Trophoblast cell (in vitro differentiated cells and primary cell): ENCODE measurements at regions not wholly inside any gene's neighbourhood (a gene's known extent, or its start where the extent isn't known, plus 50 kb on each side); places are given as distances from the start of the nearest gene placed in this dataset.

Source experiments
- DNase-seq, 2 donors: peaks; one replicate each; pipeline ENCODE4 v3.0.0-alpha.2; 2016
- H2AFZ ChIP-seq: 2 replicates; pipeline ENCODE4 v1.6.1; 2013; ENCODE audit warnings: low read length, moderate library complexity, mild to moderate bottlenecking; ENCODE audit not compliant: insufficient read depth, poor library complexity
- H2AK5ac ChIP-seq: 2 replicates; pipeline ENCODE4 v1.6.1; 2013; ENCODE audit warnings: mild to moderate bottlenecking, low read length
- H2BK120ac ChIP-seq: 2 replicates; pipeline ENCODE4 v1.6.1; 2013; ENCODE audit warnings: low read length, mild to moderate bottlenecking, moderate library complexity; ENCODE audit not compliant: insufficient read depth, poor library complexity
- H2BK12ac ChIP-seq: 2 replicates; pipeline ENCODE4 v1.6.1; 2013; ENCODE audit warnings: mild to moderate bottlenecking, low read length, moderate library complexity
- H2BK5ac ChIP-seq: 2 replicates; pipeline ENCODE4 v1.6.1; 2013; ENCODE audit warnings: low read length, low read depth, moderate library complexity, mild to moderate bottlenecking; ENCODE audit not compliant: poor library complexity
- H3K14ac ChIP-seq: 2 replicates; pipeline ENCODE4 v1.6.1; 2013; ENCODE audit warnings: mild to moderate bottlenecking, low read length
- H3K18ac ChIP-seq: 2 replicates; pipeline ENCODE4 v1.6.1; 2013; ENCODE audit warnings: mild to moderate bottlenecking, low read length
- H3K23ac ChIP-seq: 2 replicates; pipeline ENCODE4 v1.6.1; 2013; ENCODE audit warnings: low read length
- H3K27ac ChIP-seq: 2 replicates; pipeline ENCODE4 v1.5.1; 2013; ENCODE audit warnings: low read depth, mild to moderate bottlenecking, inconsistent platforms, low read length, moderate library complexity
- H3K27me3 ChIP-seq: 2 replicates; pipeline ENCODE4 v1.6.1; 2013; ENCODE audit warnings: inconsistent platforms, mild to moderate bottlenecking, low read length, moderate library complexity; ENCODE audit not compliant: insufficient read depth
- H3K36me3 ChIP-seq, 2 experiments: 1 replicate in 1 of 2; 2 replicates in 1 of 2; pipeline ENCODE4 v1.6.1; 2013; ENCODE audit warnings: low read length in 2 of 2, mild to moderate bottlenecking in 2 of 2, moderate library complexity in 1 of 2; ENCODE audit not compliant: insufficient read depth in 2 of 2, control insufficient read depth in 1 of 2
- H3K4ac ChIP-seq: 2 replicates; pipeline ENCODE4 v1.6.1; 2013; ENCODE audit warnings: low read depth, mild to moderate bottlenecking, low read length, moderate library complexity
- H3K4me1 ChIP-seq, 2 experiments: 1 replicate in 1 of 2; 2 replicates in 1 of 2; pipeline ENCODE4 v1.6.1; 2013; ENCODE audit warnings: low read length in 2 of 2, mild to moderate bottlenecking in 2 of 2, moderate library complexity in 1 of 2; ENCODE audit not compliant: insufficient read depth in 2 of 2, control insufficient read depth in 1 of 2
- H3K4me2 ChIP-seq: 2 replicates; pipeline ENCODE4 v1.6.1; 2013; ENCODE audit warnings: inconsistent platforms, mild to moderate bottlenecking, low read length, moderate library complexity
- H3K4me3 ChIP-seq: 2 replicates; pipeline ENCODE4 v1.5.1; 2013; ENCODE audit warnings: mild to moderate bottlenecking, low read depth, low read length, inconsistent platforms
- H3K79me1 ChIP-seq: one replicate; pipeline ENCODE4 v1.6.1; 2013; ENCODE audit warnings: low read length
- H3K79me2 ChIP-seq: 2 replicates; pipeline ENCODE4 v1.6.1; 2013; ENCODE audit warnings: low read length, mild to moderate bottlenecking; ENCODE audit not compliant: control insufficient read depth, insufficient read depth, poor library complexity
- H3K9ac ChIP-seq: 2 replicates; pipeline ENCODE4 v1.6.1; 2013; ENCODE audit warnings: mild to moderate bottlenecking, low read length
- H3K9me3 ChIP-seq: 2 replicates; pipeline ENCODE4 v1.6.1; 2013; ENCODE audit warnings: low read depth, mild to moderate bottlenecking, control low read depth, inconsistent platforms, low read length; ENCODE audit not compliant: insufficient read depth
- H4K12ac ChIP-seq: 2 replicates; pipeline ENCODE4 v1.6.1; 2013; ENCODE audit warnings: low read depth, mild to moderate bottlenecking, low read length, moderate library complexity
- H4K8ac ChIP-seq: 2 replicates; pipeline ENCODE4 v1.6.1; 2013; ENCODE audit warnings: low read depth, mild to moderate bottlenecking, low read length, moderate library complexity
- H4K91ac ChIP-seq: one replicate; pipeline ENCODE4 v1.6.1; 2013; ENCODE audit warnings: low read depth, mild to moderate bottlenecking, low read length, moderate library complexity
- WGBS: extraction: QIAGEN DNeasy Blood & Tissue Kit; methylation state at CpG from one replicate; pipeline ENCODE4 v1.1.7; 2013; ENCODE audit warnings: missing lambda C conversion rate; ENCODE audit not compliant: insufficient read length, insufficient coverage; ENCODE audit errors: extremely low coverage; 5-methylcytosine and 5-hydroxymethylcytosine counted together

DNA sequence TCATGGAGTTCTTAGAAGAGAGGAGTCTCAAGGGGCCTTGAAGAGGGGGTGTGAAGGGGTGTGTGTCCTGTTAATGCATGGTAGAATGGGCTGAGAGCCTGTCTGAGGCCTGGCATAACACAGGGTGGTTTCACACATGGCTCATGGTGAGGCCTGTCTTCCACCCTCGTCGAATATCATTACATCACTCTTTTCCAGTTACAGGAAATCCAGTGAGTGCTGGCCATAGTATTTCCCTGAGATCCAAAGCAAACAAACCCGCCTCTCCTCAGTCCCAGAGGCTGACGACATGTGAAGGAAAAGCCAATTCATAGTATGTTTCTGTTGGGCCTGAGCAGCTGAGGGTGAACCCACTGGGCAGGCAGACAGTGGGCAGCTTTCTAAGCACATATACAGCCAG is 159.4 kb upstream of the NR3C1 start:
- no peak overlapping the region for H4K91ac ChIP-seq
- no peak overlapping the region for H3K14ac ChIP-seq
- H3K9ac ChIP-seq = no peak overlapping the region
- H2BK120ac ChIP-seq = no peak overlapping the region
- no peaks in the 10 kb centered on the region for H3K79me1 ChIP-seq
- no peak overlapping the region for H3K23ac ChIP-seq
- no peaks in the 10 kb centered on the region for H3K27me3 ChIP-seq
- H3K79me2 ChIP-seq = no peaks in the 10 kb centered on the region
- H2AFZ ChIP-seq = no peak overlapping the region
- H3K4ac ChIP-seq = no peak overlapping the region
- WGBS = no CpG with 5 or more reads among the region's 4 CpGs
- no peak overlapping the region for H4K12ac ChIP-seq
- no peak for DNase-seq
- H3K4me1 ChIP-seq = no peaks in the 10 kb centered on the region
- no peak overlapping the region for H4K8ac ChIP-seq
- no peaks in the 10 kb centered on the region for H3K36me3 ChIP-seq
- no peak overlapping the region for H3K18ac ChIP-seq
- no peaks in the 10 kb centered on the region for H3K9me3 ChIP-seq
- no peak overlapping the region for H3K27ac ChIP-seq
- H2AK5ac ChIP-seq = no peak overlapping the region
- H3K4me2 ChIP-seq = no peak overlapping the region
- no peak overlapping the region for H3K4me3 ChIP-seq
- no peak overlapping the region for H2BK12ac ChIP-seq
- H2BK5ac ChIP-seq = no peak overlapping the region

DNA sequence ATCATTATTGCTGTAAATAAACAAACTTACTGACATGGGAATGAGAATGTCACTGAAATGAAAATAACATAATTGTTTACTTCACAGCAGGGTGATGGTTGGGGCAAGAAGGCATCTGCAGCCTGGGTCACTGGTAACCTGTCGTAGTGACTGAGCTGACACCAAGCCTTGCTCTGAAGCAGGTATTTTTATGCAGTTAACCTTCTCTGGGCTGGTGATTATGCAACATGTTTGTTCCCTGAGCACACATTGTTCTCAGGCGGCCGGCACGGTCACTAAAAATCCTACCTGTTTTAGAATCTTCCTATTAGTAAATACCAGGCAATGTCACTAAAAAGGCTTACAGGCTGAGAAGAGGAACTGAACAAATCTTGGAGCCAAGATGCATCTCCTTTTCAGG is 157.7 kb upstream of the NR3C1 start:
- Histone ChIP-seq H4K12ac (no peak overlapping the region), H3K9ac (no peak overlapping the region), H3K27me3 (no peaks in the 10 kb centered on the region), H2AFZ (no peak overlapping the region), H3K4me1 (no peaks in the 10 kb centered on the region), H4K91ac (no peak overlapping the region), H2BK12ac (no peak overlapping the region), H3K79me2 (no peaks in the 10 kb centered on the region), H4K8ac (no peak overlapping the region), H3K27ac (no peak overlapping the region), H3K4me2 (no peak overlapping the region), H2AK5ac (no peak overlapping the region), H3K79me1 (no peaks in the 10 kb centered on the region), H3K4me3 (no peak overlapping the region), H3K14ac (no peak overlapping the region), H2BK120ac (no peak overlapping the region), H3K23ac (no peak overlapping the region), H2BK5ac (no peak overlapping the region), H3K18ac (no peak overlapping the region), H3K4ac (no peak overlapping the region), H3K36me3 (no peaks in the 10 kb centered on the region), H3K9me3 (no peaks in the 10 kb centered on the region)
- no peak for DNase-seq
- no CpG with 5 or more reads among the region's 4 CpGs for WGBS

DNA sequence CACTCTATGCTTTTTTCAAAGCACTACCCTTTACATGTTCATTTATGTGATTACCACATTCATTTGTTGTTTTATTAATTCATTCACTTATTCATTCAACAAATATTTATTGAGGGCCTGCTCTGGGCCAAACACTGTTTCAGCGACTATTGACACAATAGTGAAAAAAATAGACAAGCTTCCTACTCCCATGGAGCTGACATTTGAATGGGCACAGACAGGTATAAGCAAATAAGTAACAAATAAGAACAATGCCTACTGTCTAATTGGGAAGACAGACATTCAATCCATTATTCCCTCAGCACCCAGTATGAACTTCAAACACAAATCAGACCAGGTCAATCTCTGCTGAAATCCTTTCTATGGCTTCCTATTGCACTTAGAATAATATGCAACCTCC is 156.9 kb upstream of the NR3C1 start:
- no peaks in the 10 kb centered on the region for H3K4me1 ChIP-seq
- H3K4me2 ChIP-seq = no peak overlapping the region
- no peak overlapping the region for H3K4me3 ChIP-seq
- no peak overlapping the region for H4K12ac ChIP-seq
- no peak overlapping the region for H3K18ac ChIP-seq
- H3K27me3 ChIP-seq = no peaks in the 10 kb centered on the region
- H4K91ac ChIP-seq = no peak overlapping the region
- H3K23ac ChIP-seq = no peak overlapping the region
- H2AK5ac ChIP-seq = no peak overlapping the region
- no peak overlapping the region for H2AFZ ChIP-seq
- no CpG with 5 or more reads among the region's 1 CpG for WGBS
- no peak overlapping the region for H2BK12ac ChIP-seq
- H3K9me3 ChIP-seq = no peaks in the 10 kb centered on the region
- no peak overlapping the region for H2BK120ac ChIP-seq
- H3K36me3 ChIP-seq = no peaks in the 10 kb centered on the region
- no peak overlapping the region for H4K8ac ChIP-seq
- no peaks in the 10 kb centered on the region for H3K79me2 ChIP-seq
- no peak overlapping the region for H3K4ac ChIP-seq
- H3K79me1 ChIP-seq = no peaks in the 10 kb centered on the region
- no peak overlapping the region for H3K27ac ChIP-seq
- no peak overlapping the region for H2BK5ac ChIP-seq
- H3K14ac ChIP-seq = no peak overlapping the region
- DNase-seq = no peak
- H3K9ac ChIP-seq = no peak overlapping the region

DNA sequence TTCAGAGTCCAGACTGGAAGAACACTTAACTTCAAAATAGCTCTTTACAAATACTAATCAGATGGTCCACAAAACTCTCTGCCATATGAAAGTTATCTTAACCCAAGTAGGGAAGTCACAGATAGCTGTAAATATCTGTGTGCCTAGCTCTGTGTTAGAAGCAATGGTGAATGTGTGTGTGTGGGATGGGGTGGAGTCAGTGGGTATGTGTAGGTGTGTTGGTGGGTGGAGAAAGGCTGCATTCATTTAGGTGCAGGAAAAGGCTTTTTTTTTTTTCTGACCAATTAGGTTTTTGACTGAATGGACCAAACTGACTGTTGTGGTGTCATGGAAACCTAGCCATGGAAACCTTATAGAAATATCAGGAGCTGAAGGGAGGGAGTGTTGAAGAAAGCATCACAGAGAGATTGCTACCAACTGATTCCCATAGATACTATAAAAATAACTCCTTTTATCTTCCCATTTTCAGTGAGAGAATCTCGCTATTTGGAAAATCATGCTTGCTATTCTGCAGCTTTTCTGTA is 156.2 kb upstream of the NR3C1 start:
- WGBS = no CpG with 5 or more reads among the region's 1 CpG
- H3K4me3 ChIP-seq = no peak overlapping the region

More for the DNA sequence above, 156.2 kb upstream of the NR3C1 start:
- Histone ChIP-seq H2AFZ (no peak overlapping the region), H3K79me1 (no peaks in the 10 kb centered on the region), H3K36me3 (no peaks in the 10 kb centered on the region), H3K79me2 (no peaks in the 10 kb centered on the region), H3K18ac (no peak overlapping the region), H3K4me1 (no peaks in the 10 kb centered on the region), H2BK5ac (no peak overlapping the region), H3K4me2 (no peak overlapping the region), H3K14ac (no peak overlapping the region), H3K23ac (no peak overlapping the region), H3K27me3 (no peaks in the 10 kb centered on the region), H4K12ac (no peak overlapping the region), H3K9ac (no peak overlapping the region), H4K91ac (no peak overlapping the region), H3K9me3 (no peaks in the 10 kb centered on the region), H3K27ac (no peak overlapping the region), H3K4ac (no peak overlapping the region), H4K8ac (no peak overlapping the region), H2AK5ac (no peak overlapping the region), H2BK12ac (no peak overlapping the region), H2BK120ac (no peak overlapping the region)
- no peak for DNase-seq
